GM18858 (cell line): ENCODE measurements at regions not wholly inside any gene's neighbourhood (a gene's known extent, or its start where the extent isn't known, plus 50 kb on each side); places are given as distances from the start of the nearest gene placed in this dataset.
"Not testable (repeated sequence)": the region's sequence is repeated elsewhere in the genome, so short reads cannot be mapped to it uniquely, and the experiment has no call there.

ENCODE experiments used
- ATAC-seq: cut with Tn5 transposase; IDR thresholded peaks from one replicate; pipeline ENCODE4 v1.9.1; 2021; ENCODE audit not compliant: unreplicated experiment

DNA sequence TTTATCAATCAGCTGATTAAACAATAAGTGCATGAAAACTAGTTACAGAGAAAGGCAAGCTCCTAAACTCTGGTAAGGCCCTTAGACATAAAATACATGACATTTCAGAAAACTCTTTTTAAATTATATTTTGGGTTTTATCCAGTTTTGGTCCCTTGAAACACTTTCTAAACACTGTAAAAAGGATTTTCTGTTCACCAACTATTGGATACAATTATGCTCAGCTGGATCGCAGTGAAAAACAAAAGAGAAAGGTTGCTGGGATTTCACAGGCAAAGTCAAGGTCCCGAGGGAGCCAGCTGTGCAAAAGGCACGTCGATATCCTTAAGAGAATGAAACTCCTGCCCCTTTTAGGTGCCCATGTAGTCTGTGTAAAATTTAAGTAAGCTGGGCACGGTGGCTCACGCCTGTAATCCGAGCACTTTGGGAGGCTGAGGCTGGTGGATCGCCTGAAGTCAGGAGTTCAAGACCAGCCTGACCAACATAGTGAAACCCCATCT lies 1018.4 kb upstream of the INTU start:
- no peak for ATAC-seq

DNA sequence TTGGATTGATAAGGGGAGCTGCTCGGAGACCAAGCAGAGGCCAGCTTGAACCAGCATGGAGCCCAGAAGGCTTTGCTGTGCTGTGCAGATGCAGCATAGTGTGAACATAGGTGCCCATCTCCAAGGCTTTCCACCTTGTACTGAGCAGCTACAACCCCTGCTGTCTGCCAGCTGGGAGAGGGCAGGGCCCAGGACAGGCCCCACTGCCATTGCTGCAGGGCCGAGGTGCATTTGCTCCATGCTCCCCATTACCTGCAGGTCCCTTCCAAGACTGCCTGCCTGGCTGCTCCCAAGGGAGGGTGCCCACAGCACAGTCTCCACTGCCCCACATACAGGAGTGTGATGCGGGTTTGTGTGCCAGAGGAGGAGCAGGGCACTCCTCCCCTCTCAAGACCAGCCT lies 1016.0 kb upstream of the INTU start:
- no peak for ATAC-seq

GRCh38 chr4:126627255-126627654 lies 1005.5 kb upstream of the INTU start:
- ATAC-seq = no peak

DNA sequence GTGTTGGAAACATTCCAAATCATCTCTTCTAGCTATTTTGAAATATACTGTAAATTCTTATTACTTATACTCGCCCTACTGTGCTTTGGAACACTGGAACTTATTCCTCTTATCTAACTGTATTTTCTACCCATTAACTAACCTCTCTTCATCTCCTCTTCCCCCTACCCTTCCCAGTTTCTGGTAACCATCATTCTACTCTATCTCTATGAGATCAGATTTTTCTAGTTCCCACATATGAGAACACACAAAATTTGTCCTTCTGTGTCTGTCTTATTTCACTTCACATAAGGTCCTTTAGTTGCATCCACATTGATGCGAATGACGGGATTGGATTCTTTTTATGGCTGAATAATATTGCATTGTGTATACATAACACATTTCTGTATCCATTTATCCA lies 1003.8 kb upstream of the INTU start:
- no peak for ATAC-seq

DNA sequence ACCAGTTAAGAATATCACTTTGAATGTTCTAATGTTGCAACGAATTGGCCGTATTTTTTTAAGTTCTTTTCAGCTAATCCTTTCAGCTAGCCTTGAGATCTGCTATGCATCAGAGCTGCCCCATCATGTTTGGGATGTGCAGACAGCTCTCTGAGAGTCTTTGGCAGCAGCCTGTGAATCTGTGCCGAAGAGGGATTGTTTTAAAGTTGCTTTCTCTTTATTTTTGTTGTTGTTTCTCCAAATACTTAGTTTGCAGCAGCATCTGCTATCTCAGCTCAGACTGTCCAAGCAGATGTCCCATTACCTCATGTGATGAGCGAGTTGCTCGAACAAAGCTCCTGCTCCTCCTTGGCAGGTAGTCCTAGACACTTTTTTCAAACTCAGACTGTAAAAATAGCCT lies 1002.5 kb upstream of the INTU start:
- no peak for ATAC-seq

- no peak for ATAC-seq
These were observed 999.5 kb upstream of the INTU start for GRCh38 chr4:126633306-126633705.

GRCh38 chr4:126637706-126638105 lies 995.1 kb upstream of the INTU start:
- ATAC-seq = no peak

- no peak for ATAC-seq
These were observed 985.4 kb upstream of the INTU start for GRCh38 chr4:126647320-126647719.

GRCh38 chr4:126647756-126648397 lies 984.9 kb upstream of the INTU start:
- no peak for ATAC-seq

DNA sequence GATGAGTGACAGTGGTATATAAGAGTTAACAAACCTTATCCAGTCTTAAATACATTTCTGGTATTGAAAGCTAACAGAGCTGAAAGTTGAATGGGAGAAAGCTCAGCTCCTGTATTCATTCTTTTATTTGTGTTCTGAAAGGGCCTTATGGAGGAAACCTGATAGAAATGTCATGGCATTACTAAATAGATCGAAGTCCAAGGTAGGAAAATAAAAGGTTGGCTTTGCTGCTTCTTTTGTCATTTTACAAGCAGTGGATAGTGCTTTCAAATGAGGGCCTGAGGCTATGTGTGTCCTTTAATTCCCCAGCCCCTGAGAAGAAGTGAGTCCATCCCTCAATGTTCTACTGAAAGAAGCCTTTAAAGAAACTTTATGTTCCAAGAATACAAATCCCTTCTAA lies 974.3 kb upstream of the INTU start:
- no peak for ATAC-seq

DNA sequence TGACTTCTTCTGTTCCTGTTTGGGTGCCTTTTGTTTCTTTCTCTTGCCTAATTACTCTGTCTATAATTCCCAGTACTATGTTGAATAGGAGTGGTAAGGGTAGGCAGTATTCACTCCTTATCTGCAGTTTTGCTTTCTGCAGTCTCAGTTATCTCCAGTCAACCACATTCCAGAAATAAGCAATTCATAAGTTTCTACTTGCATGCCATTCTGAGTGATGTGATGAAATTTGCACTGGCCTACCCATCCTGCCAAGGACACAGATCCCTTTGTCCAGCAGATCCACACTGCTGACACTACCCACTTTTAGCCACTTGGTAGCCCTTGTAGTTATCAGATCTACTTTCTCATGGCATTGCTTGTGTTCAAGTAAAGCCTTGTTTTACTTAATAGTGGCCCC lies 971.6 kb upstream of the INTU start:
- no peak for ATAC-seq

DNA sequence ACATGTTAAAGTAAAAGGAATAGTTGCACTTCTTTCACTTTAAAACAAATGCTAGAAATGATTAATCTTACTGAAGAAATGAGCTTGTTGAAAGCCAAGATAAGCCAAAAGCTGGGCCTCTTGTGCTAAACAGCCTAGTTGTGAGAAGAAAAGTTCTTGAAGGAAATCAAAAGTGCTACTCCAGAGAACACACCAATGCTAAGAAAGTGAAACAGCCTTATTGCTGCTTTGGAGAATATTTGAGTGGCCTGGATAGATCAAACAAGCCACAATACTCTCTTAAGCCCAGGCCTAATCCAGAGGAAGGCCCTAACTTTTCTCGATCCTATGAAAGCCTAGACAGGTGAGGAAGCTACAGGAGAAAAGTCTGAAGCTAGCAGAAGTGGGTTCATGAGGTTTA lies 967.9 kb upstream of the INTU start:
- ATAC-seq = no peak

DNA sequence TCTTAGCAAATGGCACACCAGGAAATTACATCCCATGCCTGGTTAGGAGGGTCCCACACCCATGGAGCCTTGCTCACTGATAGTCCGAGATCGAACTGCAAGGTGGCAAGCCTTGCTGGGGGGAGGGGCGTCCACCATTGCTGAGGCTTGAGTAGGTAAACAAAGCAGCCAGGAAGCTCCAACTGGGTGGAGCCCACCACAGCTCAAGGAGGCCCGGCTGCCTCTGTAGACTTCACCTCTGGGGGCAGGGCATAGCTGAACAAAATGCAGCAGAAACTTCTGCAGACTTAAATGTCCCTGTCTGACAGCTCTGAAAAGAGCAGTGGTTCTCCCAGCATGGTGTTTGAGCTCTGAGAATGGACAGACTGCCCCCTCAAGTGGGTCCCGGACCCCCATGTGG lies 962.7 kb upstream of the INTU start:
- ATAC-seq = not testable (repeated sequence)

DNA sequence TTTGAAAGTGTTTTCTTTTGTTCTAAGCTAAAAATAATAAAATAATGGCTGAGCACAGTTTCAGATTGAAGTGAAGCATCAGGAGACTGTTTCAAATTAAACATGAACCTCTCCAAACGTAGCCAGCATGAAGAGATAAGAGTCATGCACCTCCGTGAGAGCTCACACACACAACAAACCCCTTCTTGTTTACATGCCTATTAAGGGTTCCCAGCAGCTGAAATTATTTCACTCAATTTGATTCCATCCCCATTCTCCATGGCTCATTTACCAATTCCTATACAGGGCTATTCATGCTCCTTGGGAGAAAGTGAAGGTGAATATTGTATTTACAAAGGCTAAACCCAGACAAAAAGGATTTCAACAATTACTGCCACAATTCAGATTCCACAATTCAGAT lies 954.1 kb upstream of the INTU start:
- ATAC-seq = no peak

GRCh38 chr4:126679303-126679702 lies 953.5 kb upstream of the INTU start:
- no peak for ATAC-seq

- no peak for ATAC-seq
These were observed 950.5 kb upstream of the INTU start for GRCh38 chr4:126682250-126682649.

DNA sequence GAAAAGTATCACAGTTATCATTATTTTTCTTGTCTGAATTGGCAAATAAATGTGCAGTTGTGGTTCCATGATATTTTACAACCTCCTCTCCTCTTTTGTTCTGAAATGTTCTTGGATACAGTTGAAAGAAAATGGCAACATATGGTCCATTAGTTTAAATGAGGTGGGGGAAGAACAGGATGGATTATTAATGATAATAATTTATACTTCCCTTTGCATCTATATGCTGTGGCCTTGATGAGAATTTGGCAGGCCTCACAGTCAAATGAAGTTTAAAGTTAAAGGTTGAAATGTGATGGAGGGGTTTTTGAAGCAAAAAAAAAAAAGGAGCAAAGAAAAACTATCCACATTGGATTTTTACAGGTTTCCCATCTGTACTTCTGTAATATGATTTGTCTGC lies 946.3 kb upstream of the INTU start:
- ATAC-seq = no peak

DNA sequence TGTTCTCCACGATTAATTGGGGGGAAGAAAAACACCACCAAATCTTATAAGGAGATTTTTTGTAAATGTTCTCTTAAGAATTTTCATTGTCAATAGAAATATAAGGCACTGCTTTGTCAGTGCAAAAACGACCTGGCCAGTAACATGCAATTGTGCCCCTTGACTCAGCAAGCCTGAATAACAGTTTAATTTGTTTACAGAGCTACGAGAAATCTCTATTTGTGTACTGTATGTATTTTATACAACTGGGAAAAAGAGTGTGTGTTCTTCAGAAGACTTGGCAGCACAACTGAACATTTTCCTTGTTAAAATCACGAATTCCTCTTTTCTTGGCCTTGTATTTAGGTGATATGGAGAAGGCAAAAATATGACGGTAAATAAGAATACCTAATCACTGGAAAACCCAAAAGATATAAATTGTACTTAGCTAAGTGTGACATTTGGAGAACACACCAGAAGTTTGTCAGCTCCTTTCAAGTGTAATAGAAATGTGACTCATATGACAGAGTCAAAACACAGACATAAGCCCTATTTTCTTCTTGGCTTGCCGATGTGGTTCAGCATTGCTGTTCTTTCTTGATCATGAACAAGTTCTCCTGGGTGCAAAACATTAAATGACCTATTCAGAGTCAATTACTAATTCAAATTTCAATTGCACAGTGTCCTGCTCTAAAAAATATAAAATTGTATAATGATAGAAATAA lies 945.0 kb upstream of the INTU start:
- no peak for ATAC-seq

GRCh38 chr4:126691797-126692196 lies 941.0 kb upstream of the INTU start:
- ATAC-seq = no peak

DNA sequence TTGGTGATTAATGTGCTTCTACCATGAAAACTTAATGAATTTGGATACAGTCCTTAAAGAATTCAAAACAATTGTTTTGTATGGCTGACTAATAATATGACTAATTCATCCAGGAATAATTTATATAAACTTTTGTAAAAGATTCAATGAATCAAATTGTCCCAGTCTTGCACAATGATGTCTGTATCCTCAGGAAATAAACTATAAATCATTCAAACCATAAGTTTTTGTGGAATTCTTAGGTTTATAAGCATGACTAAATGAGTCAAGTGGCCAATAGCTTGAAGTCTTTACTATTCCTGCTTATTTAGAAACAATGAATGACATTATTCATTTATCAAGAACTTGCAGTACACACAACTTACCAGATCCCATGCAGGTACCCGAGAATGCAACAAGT lies 935.0 kb upstream of the INTU start:
- ATAC-seq = no peak

GRCh38 chr4:126698224-126698623 lies 934.5 kb upstream of the INTU start:
- ATAC-seq = no peak

- no peak for ATAC-seq
These were observed 931.0 kb upstream of the INTU start for GRCh38 chr4:126701756-126702155.

DNA sequence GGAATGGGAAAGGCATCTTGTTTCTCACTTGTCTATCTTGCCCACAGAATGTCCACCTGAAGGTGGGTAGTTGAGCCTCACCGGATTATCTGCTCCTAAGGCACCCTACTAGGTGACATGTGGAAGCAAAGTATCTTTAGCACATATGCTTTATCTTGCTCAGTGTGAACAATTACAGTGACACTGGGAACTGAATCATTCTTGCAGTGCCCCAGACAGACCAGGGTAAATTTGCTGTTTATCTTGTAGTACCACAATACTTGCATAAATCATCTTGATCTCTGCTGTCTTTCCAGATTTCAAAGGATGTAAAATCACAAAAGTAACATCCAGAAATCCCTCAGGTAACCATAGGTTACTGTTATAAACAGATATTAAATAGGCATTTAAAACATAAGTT lies 930.0 kb upstream of the INTU start:
- no peak for ATAC-seq
